ENCODE measurements at regions not wholly inside any gene's neighbourhood (a gene's known extent, or its start where the extent isn't known, plus 50 kb on each side); places are given as distances from the start of the nearest gene placed in this dataset.

GRCh38 chr1:200316148-200316803 is 93.6 kb downstream of the ZNF281 start:
- Histone ChIP-seq H3K36me3 (no peaks in the 10 kb centered on the region), H3K4me3 (no peak overlapping the region), H3K9me3 (no peaks in the 10 kb centered on the region), H3K27me3 (no peaks in the 10 kb centered on the region), H3K27ac (no peak overlapping the region), H3K4me1 (no peaks in the 10 kb centered on the region)
- no peak for TF ChIP-seq CTCF (IDR thresholded peaks at IDR 0.05)
- no peak for DNase-seq (ENCODE audit: low spot score)

- no peak for DNase-seq (ENCODE audit: low spot score)
- no peak overlapping the region for H3K4me3 ChIP-seq
- no peaks in the 10 kb centered on the region for H3K4me1 ChIP-seq
Measured at GRCh38 chr1:200314085-200314750, 95.6 kb downstream of the ZNF281 start.

GRCh38 chr1:200311256-200311655 is 98.6 kb downstream of the ZNF281 start:
- Histone ChIP-seq H3K27me3 (no peaks in the 10 kb centered on the region), H3K9me3 (no peaks in the 10 kb centered on the region), H3K4me3 (no peak overlapping the region), H3K27ac (no peak overlapping the region), H3K4me1 (no peaks in the 10 kb centered on the region), H3K36me3 (no peaks in the 10 kb centered on the region)
- DNase-seq (ENCODE audit: low spot score) = no peak
- no peak for TF ChIP-seq CTCF (IDR thresholded peaks at IDR 0.05)

More at GRCh38 chr1:200314085-200314750, 95.6 kb downstream of the ZNF281 start:
- no peaks in the 10 kb centered on the region for H3K27me3 ChIP-seq
- no peak for TF ChIP-seq CTCF (IDR thresholded peaks at IDR 0.05)
- H3K9me3 ChIP-seq = no peaks in the 10 kb centered on the region
- no peaks in the 10 kb centered on the region for H3K36me3 ChIP-seq
- no peak overlapping the region for H3K27ac ChIP-seq

- Histone ChIP-seq H3K27ac (no peak overlapping the region), H3K9me3 (no peaks in the 10 kb centered on the region), H3K4me3 (no peak overlapping the region), H3K36me3 (no peaks in the 10 kb centered on the region), H3K27me3 (no peaks in the 10 kb centered on the region), H3K4me1 (no peaks in the 10 kb centered on the region)
- no peak for DNase-seq (ENCODE audit: low spot score)
- no peak for TF ChIP-seq CTCF (IDR thresholded peaks at IDR 0.05)
Measured at GRCh38 chr1:200310824-200311223, 99.0 kb downstream of the ZNF281 start.

GRCh38 chr1:200307755-200308066 is 102.1 kb downstream of the ZNF281 start:
- no peak for DNase-seq (ENCODE audit: low spot score)
- Histone ChIP-seq H3K4me1 (no peaks in the 10 kb centered on the region), H3K36me3 (no peaks in the 10 kb centered on the region), H3K4me3 (no peak overlapping the region), H3K9me3 (no peaks in the 10 kb centered on the region), H3K27me3 (no peaks in the 10 kb centered on the region), H3K27ac (no peak overlapping the region)
- TF ChIP-seq CTCF (IDR thresholded peaks at IDR 0.05) = peak in 1 of 2 donors; percentile 23
